GM12875 (cell line): ENCODE measurements at regions not wholly inside any gene's neighbourhood (a gene's known extent, or its start where the extent isn't known, plus 50 kb on each side); places are given as distances from the start of the nearest gene placed in this dataset.

Experiments
- H3K4me3 ChIP-seq: one replicate; pipeline ENCODE4 v1.5.1; 2011; ENCODE audit warnings: low read depth, low read length, control low read depth
- TF ChIP-seq, protein P1 (sequence below): IDR thresholded peaks from 2 replicates; pipeline ENCODE4 v1.5.1; 2011; ENCODE audit warnings: low read depth, mild to moderate bottlenecking, control low read depth, inconsistent platforms, low read length, moderate library complexity, borderline replicate concordance; ENCODE audit not compliant: insufficient read depth

DNA sequence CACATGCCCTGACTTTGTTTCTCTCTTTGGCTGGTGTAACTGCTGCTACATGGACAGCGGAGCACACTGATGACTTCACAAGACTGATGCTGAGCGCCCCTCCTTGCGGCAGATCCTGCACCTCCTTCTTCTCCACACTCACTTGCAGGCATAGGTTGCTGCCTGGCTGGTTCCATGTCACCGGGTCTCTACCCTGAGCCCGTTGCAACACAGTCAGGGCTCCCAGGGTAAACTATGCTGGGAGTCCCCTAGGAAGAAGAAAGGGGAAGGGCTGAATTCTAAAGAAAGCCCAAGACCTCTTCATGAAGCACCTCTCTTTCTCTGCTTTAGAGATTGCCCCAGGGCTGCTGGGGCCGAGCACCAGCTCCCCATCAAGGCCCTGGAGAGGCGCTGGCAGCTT, 83.3 kb upstream of the DUSP22 start:
- TF ChIP-seq, protein P1, sequence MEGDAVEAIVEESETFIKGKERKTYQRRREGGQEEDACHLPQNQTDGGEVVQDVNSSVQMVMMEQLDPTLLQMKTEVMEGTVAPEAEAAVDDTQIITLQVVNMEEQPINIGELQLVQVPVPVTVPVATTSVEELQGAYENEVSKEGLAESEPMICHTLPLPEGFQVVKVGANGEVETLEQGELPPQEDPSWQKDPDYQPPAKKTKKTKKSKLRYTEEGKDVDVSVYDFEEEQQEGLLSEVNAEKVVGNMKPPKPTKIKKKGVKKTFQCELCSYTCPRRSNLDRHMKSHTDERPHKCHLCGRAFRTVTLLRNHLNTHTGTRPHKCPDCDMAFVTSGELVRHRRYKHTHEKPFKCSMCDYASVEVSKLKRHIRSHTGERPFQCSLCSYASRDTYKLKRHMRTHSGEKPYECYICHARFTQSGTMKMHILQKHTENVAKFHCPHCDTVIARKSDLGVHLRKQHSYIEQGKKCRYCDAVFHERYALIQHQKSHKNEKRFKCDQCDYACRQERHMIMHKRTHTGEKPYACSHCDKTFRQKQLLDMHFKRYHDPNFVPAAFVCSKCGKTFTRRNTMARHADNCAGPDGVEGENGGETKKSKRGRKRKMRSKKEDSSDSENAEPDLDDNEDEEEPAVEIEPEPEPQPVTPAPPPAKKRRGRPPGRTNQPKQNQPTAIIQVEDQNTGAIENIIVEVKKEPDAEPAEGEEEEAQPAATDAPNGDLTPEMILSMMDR: no peak

DNA sequence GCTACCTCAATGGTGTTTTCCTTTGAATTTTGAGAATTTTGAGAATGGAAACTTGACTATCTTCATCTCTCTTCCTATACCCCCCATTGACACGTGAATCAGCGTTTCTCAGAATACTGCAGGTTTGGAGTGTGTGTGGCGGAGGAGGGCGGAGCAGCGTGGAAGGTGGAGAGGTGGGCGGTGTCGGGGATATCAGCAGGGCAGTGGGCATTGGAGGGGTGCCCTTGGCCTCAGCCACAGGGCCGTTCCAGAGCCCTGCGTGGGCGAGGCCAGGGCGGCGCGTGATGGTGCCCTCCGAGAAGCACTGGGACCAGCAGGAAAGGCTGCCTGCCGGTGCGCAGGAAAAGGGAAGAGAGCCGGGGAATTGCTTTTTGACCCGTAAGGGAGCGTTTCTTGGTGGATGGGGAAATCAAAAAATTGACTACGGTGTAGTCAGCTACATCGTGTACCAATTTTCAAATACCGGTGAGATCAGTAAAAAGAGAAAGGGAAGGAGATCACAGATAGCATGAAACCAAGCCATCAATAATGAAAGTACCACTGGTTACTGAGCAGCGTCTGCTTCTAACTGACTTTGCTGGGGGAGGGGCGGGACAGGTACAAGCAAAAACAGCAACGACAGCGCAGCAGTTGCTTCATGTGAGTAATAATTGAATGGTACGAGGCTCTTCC, 82.7 kb upstream of the DUSP22 start:
- TF ChIP-seq, protein P1: no peak
- H3K4me3 ChIP-seq: no peak overlapping the region

More for the DNA sequence above, 83.3 kb upstream of the DUSP22 start:
- no peak overlapping the region for H3K4me3 ChIP-seq

DNA sequence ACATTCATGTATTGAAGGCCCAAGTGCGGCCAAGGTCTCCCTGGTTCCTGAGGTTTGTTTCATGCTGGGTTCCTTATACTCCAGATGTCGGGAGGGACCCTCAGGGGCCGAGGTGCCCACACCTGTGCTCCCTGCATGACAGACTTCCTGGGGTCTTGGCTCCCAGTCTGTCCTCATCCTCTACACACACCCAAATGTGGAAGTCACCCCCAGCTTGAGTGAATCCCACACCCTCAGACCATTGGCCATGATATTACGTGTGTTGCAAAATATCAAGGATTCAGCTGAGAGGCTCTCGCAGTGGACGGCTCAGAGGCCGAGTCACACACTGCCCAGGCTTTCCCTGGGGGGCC, 82.2 kb upstream of the DUSP22 start:
- TF ChIP-seq, protein P1: no peak
- no peak overlapping the region for H3K4me3 ChIP-seq

DNA sequence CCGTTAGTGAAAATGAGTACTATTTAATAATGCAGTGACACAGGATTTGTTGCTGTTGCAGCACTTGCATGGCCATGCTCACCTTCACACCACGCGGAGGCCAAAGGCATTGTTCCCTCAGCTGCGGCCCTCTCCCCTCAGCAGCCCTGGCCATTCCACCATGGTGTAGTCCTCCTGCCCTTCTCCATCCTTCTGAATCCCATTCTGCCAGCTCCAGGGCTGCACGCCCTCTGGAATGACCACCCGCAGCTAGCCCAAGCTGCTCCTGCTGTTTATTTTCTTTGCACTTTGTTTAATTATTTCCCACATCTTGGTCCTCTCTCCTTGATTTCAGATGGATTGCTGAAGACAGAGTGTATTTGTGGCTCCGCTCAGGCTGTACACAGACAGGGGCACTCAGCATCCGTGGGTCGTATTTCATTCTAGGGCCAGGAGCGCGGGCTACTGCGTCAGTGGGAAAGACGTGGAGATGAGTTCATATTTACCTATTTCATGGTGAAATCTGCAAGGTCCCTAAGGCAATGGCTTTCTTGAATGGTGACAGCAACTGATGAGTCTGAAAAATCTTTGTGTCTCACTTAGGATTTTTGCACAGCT, 81.4 kb upstream of the DUSP22 start:
- no peak overlapping the region for H3K4me3 ChIP-seq
- TF ChIP-seq, protein P1: no peak

DNA sequence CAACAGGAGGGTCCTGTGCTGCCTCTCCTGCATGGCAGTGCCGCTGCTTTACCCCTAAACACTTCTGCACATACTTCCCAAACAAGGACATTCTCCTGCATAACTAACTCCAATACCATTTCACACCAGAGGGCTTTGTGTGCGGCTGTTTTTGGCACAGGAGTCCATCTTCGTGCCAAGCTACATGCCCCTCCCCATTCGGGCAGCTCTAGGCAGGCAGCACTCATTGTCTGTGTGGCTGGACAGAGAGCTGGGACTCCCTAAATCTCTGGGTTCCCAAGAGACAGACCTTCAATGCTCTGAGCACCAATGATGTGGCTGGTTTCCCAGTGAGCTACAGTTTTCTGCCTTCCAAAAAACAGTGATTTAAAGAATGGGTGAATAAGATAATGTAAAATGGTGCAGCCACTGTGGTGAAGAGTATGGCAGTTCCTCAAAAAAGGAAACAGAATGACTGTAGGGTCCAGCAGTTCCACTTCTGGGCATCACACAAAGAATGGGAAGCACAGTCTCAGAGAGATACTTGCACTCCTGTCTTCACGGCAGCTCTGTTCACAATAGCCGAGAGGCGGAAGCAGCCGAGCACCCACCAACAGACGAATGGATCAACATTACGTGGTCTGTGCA, 80.3 kb upstream of the DUSP22 start:
- TF ChIP-seq, protein P1: no peak
- H3K4me3 ChIP-seq: no peak overlapping the region

DNA sequence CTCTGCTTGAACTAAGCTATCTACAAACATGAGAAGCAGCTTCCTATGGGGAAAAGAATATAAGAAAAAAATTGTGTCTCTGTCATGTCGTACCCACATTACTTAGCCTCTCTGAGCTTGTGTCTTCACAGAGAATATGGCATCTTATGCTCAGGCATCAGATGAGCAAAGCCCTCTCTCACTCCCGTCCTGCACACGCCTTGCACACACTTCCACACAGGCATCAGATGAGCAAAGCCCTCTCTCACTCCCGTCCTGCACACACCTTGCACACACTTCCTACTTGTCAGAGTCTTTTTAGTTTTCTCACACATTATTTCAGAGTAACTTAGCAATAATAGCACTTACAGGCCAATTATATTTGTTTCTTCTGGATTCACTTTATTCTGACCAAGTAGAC, 79.0 kb upstream of the DUSP22 start:
- TF ChIP-seq, protein P1: no peak
- no peak overlapping the region for H3K4me3 ChIP-seq

DNA sequence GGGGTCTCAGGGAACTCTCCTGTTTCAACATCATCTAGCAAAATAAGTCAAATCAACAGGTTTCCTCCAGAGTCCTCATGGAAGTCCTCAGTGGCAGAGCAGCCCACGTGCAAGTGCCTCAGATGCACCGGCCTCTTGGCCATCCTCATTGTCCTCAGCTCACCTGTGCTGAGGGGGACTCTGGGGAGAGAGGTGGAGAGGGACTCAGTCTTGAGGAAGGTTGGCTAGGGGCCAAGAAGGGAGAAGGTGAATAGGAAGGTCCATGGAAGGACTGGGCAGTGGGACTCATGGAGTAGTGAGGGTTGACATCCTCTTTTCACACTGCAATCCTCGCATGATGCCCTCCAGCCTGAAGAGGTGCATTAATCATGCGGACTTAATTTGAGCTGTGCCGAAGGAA, 77.9 kb upstream of the DUSP22 start:
- H3K4me3 ChIP-seq: no peak overlapping the region
- TF ChIP-seq, protein P1: no peak
